ENCODE measurements at regions not wholly inside any gene's neighbourhood (a gene's known extent, or its start where the extent isn't known, plus 50 kb on each side); places are given as distances from the start of the nearest gene placed in this dataset.

DNA sequence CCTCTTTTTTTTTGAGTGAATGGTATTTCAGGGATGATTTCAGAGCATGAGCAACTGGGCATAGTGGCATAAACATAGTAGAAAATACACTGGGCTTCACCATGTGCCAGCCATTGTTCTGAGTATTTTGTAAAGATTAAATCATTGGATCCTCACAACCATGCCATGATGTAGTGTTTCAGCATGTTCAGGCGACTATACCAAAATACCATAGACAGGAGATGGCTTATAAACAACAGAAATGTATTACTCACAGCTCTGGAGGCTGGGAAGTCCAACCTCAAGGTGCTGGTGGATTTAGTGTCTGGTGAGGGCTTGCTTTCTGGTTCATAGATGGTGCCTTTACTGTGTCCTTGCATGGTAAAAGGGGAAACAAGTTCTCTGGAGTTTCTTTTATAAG is 101.5 kb upstream of the KL start:
- TF ChIP-seq POLR2A (IDR thresholded peaks at IDR 0.05) = no peak
- TF ChIP-seq, protein P1, sequence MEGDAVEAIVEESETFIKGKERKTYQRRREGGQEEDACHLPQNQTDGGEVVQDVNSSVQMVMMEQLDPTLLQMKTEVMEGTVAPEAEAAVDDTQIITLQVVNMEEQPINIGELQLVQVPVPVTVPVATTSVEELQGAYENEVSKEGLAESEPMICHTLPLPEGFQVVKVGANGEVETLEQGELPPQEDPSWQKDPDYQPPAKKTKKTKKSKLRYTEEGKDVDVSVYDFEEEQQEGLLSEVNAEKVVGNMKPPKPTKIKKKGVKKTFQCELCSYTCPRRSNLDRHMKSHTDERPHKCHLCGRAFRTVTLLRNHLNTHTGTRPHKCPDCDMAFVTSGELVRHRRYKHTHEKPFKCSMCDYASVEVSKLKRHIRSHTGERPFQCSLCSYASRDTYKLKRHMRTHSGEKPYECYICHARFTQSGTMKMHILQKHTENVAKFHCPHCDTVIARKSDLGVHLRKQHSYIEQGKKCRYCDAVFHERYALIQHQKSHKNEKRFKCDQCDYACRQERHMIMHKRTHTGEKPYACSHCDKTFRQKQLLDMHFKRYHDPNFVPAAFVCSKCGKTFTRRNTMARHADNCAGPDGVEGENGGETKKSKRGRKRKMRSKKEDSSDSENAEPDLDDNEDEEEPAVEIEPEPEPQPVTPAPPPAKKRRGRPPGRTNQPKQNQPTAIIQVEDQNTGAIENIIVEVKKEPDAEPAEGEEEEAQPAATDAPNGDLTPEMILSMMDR (IDR thresholded peaks at IDR 0.05) = no peak

All from testis (tissue), 2 donors.